Muscle of arm (tissue), 1 donor: ENCODE measurements at regions not wholly inside any gene's neighbourhood (a gene's known extent, or its start where the extent isn't known, plus 50 kb on each side); places are given as distances from the start of the nearest gene placed in this dataset.
"Not testable (repeated sequence)": the region's sequence is repeated elsewhere in the genome, so short reads cannot be mapped to it uniquely, and the experiment has no call there.

Experiments used
- DNase-seq: peaks from one replicate; pipeline ENCODE4 v3.0.0-alpha.2; 2013

- no peak for DNase-seq
Observed at GRCh38 chr6:135651964-135652755, 154.6 kb upstream of the AHI1 start.

GRCh38 chr6:135655055-135655454 lies 157.5 kb upstream of the AHI1 start:
- DNase-seq: no peak

GRCh38 chr6:135657207-135657606 lies 159.7 kb upstream of the AHI1 start:
- DNase-seq: no peak

GRCh38 chr6:135658481-135658880 lies 160.9 kb upstream of the AHI1 start:
- peak; percentile 29 for DNase-seq

- no peak for DNase-seq
Observed at GRCh38 chr6:135658916-135659315, 161.4 kb upstream of the AHI1 start.

GRCh38 chr6:135664527-135664926 lies 167.0 kb upstream of the AHI1 start:
- no peak for DNase-seq

GRCh38 chr6:135665935-135666334 lies 168.4 kb upstream of the AHI1 start:
- DNase-seq: no peak

GRCh38 chr6:135667691-135668455 lies 170.3 kb upstream of the AHI1 start:
- peak; percentile 80 for DNase-seq

- DNase-seq: no peak
Observed at GRCh38 chr6:135672256-135672655, 174.7 kb upstream of the AHI1 start.

GRCh38 chr6:135673501-135674309 lies 176.2 kb upstream of the AHI1 start:
- peak; percentile 25 for DNase-seq

- DNase-seq: no peak
Observed at GRCh38 chr6:135675026-135675425, 176.5 kb upstream of the PDE7B start.

- DNase-seq: no peak
Observed at GRCh38 chr6:135675862-135676261, 175.6 kb upstream of the PDE7B start.

GRCh38 chr6:135680964-135681913 lies 170.3 kb upstream of the PDE7B start:
- DNase-seq: no peak

GRCh38 chr6:135686784-135687301 lies 164.7 kb upstream of the PDE7B start:
- DNase-seq: peak; percentile 82

GRCh38 chr6:135688476-135688875 lies 163.0 kb upstream of the PDE7B start:
- DNase-seq: not testable (repeated sequence)

- no peak for DNase-seq
Observed at GRCh38 chr6:135692426-135692825, 159.1 kb upstream of the PDE7B start.

GRCh38 chr6:135693811-135694370 lies 157.6 kb upstream of the PDE7B start:
- DNase-seq: no peak

- no peak for DNase-seq
Observed at GRCh38 chr6:135699705-135700104, 151.8 kb upstream of the PDE7B start.

GRCh38 chr6:135701426-135701825 lies 150.1 kb upstream of the PDE7B start:
- no peak for DNase-seq

- DNase-seq: no peak
Observed at GRCh38 chr6:135703007-135703406, 148.5 kb upstream of the PDE7B start.

- no peak for DNase-seq
Observed at GRCh38 chr6:135703621-135704020, 147.9 kb upstream of the PDE7B start.
